ENCODE measurements at regions not wholly inside any gene's neighbourhood (a gene's known extent, or its start where the extent isn't known, plus 50 kb on each side); places are given as distances from the start of the nearest gene placed in this dataset.

DNA sequence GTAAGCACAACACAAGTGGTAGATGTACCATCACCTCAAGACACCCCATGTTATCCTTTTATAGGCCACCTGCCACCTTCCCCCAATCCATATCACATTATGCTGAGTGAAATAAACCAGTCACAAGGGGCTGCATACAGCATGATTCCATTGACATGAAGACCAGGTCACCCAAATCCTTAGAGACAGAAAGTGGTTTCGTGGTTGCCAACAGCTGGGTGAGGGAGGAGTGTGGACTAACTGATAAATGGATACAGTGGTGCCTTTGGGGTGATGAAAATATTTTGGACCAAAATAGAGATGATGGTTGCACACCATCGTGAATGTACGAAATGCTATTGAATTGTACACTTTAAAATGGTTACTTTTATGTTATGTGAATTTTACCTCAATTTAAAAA, 65.7 kb upstream of the DMD start:
- no peak for TF ChIP-seq POLR2A (IDR thresholded peaks at IDR 0.05)
- TF ChIP-seq, protein P1, sequence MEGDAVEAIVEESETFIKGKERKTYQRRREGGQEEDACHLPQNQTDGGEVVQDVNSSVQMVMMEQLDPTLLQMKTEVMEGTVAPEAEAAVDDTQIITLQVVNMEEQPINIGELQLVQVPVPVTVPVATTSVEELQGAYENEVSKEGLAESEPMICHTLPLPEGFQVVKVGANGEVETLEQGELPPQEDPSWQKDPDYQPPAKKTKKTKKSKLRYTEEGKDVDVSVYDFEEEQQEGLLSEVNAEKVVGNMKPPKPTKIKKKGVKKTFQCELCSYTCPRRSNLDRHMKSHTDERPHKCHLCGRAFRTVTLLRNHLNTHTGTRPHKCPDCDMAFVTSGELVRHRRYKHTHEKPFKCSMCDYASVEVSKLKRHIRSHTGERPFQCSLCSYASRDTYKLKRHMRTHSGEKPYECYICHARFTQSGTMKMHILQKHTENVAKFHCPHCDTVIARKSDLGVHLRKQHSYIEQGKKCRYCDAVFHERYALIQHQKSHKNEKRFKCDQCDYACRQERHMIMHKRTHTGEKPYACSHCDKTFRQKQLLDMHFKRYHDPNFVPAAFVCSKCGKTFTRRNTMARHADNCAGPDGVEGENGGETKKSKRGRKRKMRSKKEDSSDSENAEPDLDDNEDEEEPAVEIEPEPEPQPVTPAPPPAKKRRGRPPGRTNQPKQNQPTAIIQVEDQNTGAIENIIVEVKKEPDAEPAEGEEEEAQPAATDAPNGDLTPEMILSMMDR (IDR thresholded peaks at IDR 0.05): no peak
